ENCODE measurements at regions not wholly inside any gene's neighbourhood (a gene's known extent, or its start where the extent isn't known, plus 50 kb on each side); places are given as distances from the start of the nearest gene placed in this dataset.

DNA sequence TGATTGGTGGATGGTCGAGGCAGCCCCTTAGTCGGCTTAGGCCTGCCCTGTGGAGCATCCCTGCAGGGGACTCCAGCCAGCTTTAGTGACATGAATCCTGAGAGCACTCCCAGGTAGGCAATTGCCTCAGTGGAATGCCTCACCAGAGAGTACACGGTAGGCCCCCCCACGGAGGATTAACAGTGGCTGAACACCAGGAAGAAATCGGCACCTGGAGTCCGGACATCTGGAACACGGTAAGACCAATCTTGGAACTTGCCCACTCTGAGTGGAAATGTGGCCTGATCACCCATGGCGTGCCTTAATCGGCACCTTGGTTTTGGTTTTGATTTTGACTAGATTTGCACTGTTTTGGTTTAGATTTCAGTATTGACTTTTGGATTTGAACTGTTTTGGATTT is 326.2 kb upstream of the NCKAP5 start:
- TF ChIP-seq CTCF (IDR thresholded peaks at IDR 0.05) (no peak), POLR2A (IDR thresholded peaks at IDR 0.05) (no peak), POLR2AphosphoS5 (IDR thresholded peaks at IDR 0.05) (no peak)
